DMS79 treated with DMSO at 0.1 percent for 48 hours (cell line): ENCODE measurements at regions not wholly inside any gene's neighbourhood (a gene's known extent, or its start where the extent isn't known, plus 50 kb on each side); places are given as distances from the start of the nearest gene placed in this dataset.
"Not testable (repeated sequence)": the region's sequence is repeated elsewhere in the genome, so short reads cannot be mapped to it uniquely, and the experiment has no call there.

Experiments used
- DNase-seq: peaks from one replicate; lab custom pipeline; 2025; lab: John Stamatoyannopoulos, UW

GRCh38 chr16:86231996-86232350, 278.4 kb upstream of the FOXF1 start:
- no peak for DNase-seq

- no peak for DNase-seq
Observed at GRCh38 chr16:86232496-86232895, 277.8 kb upstream of the FOXF1 start.

DNA sequence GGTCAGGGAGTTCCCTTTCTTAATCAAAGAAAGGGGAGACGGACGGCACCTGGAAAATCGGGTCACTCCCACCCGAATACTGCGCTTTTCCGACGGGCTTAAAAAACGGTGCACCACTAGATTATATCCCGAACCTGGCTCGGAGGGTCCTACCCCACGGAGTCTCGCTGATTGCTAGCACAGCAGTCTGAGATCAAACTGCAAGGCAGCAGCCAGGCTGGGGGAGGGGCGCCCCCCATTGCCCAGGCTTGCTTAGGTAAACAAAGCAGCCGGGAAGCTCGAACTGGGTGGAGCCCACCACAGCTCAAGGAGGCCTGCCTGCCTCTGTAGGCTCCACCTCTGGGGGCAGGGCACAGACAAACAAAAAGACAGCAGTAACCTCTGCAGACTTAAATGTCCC, 276.8 kb upstream of the FOXF1 start:
- DNase-seq, result not testable (repeated sequence)

DNA sequence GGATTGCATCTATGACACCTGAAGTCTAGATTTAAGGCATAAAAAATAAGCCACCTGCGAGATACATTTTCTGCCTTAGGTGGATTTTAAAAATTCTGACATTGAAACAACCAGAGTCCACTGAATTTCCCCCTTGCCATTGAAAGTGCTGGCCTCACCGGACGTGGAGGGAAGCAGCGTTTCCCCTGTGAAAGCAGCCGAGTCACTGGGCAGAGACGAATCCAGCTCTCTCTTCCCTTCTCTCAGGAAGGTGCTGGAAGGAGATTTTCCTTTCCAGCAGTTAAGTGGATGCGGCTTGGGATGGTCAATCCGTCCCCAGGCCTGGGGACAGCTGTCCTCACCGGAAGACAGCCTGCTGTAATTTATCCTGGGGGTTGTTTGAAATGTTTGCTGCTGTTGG, 270.9 kb upstream of the FOXF1 start:
- DNase-seq, result no peak

DNA sequence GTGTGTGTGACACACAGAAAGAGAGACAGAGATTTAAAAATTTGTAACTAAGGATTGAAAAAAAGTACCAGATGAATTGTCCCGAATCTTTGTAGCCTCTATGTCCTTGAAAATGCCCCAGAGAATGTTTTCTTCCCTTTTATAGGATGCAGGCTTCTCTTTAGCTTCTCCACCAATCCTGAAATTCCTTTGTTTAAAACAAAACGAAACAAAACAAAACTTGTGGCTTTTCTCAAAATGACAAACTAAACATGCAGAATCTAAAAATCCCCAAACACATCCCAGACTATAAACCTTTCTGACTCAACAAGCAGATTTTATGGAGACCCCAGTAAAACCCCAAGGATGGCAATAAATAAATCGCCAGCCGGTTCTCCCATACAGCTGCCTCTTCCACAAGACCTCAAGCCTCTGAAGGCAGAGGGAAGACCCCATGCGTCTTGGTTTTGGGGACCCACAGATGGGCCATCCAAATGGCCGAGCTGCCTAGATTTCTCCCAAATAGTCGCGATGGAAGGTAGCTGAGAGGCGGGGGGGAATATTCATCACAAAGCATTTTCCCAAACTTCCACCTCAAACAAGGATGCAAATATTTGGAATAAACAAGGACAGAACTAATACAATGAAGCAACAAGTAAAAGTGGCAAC, 269.5 kb upstream of the FOXF1 start:
- DNase-seq, result no peak

DNA sequence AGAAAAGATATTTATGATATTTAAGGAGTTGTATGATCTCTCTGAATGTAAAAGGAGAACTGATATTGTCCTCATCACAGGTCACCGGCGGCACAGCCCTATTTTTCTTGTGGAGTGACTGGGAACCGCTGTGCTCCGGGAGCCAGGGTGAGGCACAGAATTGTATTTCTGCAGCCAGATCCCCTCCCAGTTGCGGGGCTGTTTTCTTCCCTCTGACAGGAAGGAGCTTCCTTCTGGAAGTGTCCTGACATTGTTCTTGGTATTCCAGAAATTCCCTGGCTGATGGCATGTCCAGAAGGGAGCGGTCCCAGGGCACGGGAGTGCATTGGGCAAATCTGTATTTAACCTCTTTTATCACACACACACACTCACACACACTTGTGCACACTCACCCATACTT, 268.6 kb upstream of the FOXF1 start:
- DNase-seq, result no peak

GRCh38 chr16:86242244-86243122, 267.8 kb upstream of the FOXF1 start:
- no peak for DNase-seq

DNA sequence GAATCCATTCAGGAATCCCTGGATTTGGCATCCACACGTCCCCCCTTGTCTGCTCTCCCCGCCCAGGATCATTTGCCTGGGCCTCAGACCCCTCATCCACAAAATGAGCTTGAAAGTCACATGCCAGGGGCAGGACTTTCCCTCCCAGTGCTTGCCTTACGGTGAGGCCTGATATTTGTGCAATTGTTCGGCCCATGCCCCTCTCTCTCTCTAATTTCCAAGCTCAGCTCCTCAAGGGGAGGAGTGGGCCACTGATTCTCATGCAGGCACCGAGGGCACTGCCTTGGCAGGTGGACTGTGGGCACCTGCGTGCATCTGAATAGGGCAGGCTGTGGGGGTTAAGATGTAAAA, 267.2 kb upstream of the FOXF1 start:
- no peak for DNase-seq

- DNase-seq, result no peak
Observed at GRCh38 chr16:86243571-86244154, 266.7 kb upstream of the FOXF1 start.

DNA sequence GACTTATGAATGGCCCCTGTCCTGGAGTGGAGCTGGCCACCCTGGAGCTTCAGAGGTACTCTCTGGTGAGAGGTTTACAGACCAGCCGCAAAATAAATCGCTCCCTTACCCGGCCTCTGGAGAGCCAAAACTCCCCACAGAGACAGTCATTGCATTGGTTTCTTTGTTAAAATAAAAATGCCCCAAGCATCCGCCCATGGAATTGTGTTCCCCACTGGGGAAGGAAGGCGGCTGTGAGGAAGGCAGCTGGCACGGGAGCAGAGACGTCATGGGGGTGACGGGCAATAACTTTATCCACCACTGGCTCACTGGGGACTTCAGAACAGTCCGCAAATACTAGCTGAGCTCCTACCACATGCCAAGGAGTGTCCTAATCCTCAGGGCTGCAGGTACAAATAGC, 266.2 kb upstream of the FOXF1 start:
- no peak for DNase-seq

DNA sequence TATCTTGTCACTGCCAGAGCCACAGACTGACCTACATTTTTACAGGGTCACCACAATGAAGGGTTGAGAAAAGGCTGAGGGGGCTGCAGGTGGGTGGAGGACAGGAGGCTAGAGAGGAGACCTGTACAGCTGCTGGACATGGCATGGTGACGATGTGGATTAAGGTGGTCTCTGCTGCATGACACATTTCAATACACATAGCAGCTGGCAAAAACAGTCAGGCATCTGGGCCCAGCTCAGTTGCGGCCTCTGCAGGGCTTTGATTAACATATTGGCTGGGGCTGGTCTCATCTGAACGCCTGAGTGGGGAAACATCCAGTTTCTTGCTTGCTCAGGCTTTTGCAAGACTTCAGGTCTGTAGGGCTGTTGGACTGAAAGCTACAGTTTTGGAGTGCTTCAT, 265.4 kb upstream of the FOXF1 start:
- DNase-seq, result no peak

DNA sequence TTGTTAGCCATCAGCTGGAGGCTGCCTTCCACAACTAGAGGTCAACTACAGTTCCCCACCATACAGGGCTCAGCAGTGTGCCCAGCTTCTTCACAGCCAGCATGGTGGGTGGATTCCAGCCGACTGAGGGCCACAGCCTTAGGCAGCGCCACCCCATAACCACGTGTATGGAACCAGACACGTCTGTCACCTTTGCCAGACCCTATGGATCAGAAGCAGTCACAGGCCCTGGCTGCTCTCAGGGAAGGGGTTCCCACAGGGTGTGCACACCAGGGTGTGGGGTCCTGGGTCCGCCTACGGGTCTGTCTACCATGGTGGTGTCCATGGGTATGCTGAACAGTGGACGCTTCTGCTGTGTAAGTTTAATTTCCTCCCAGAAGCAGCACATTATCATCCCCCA, 265.0 kb upstream of the FOXF1 start:
- DNase-seq, result no peak

- DNase-seq, result no peak
Observed at GRCh38 chr16:86245895-86246294, 264.4 kb upstream of the FOXF1 start.

GRCh38 chr16:86248310-86248905, 261.9 kb upstream of the FOXF1 start:
- no peak for DNase-seq

- DNase-seq, result no peak
Observed at GRCh38 chr16:86249631-86250030, 260.7 kb upstream of the FOXF1 start.

- DNase-seq, result no peak
Observed at GRCh38 chr16:86251682-86252081, 258.6 kb upstream of the FOXF1 start.

GRCh38 chr16:86252596-86252995, 257.7 kb upstream of the FOXF1 start:
- DNase-seq, result no peak

GRCh38 chr16:86255966-86256365, 254.4 kb upstream of the FOXF1 start:
- no peak for DNase-seq

GRCh38 chr16:86256995-86257394, 253.3 kb upstream of the FOXF1 start:
- no peak for DNase-seq

- no peak for DNase-seq
Observed at GRCh38 chr16:86257546-86257945, 252.8 kb upstream of the FOXF1 start.

- DNase-seq, result no peak
Observed at GRCh38 chr16:86258713-86259112, 251.6 kb upstream of the FOXF1 start.

DNA sequence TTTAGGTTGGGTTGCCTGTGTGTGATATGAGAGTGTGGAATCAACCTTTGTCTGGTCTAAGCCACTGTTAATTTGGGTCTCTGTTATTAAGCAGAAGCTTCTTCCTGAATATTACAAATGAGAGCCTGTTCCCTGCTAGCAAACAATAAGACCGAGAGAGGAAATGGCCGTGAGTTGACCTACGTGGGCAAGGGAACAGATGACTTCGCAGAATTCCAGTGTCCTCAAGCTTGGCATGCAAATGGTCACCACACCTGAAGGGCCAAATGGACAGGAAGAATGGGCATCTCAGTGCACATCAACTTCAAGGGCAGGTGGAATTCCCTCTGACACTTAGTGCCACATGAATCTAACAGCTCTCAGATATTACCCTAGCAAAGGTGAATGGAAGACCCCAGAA, 250.8 kb upstream of the FOXF1 start:
- no peak for DNase-seq

DNA sequence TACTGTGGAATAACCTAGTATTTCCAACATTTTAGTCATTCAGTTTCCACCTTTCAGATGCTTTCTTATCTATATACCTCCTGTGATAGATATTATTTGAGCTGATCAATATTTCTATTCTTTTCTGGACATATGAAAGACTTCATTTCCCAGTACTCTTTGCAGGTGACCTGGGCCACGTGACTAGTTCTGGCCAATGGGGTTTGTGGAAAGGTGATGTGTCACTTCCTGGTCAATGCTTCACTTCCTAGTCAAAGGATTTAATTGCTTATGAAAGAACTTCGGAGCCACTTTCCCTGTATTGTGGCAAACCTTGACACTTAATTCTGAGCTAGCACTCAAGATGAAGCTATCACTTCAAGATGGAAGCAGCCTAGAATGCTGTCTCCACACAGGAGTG, 248.9 kb upstream of the FOXF1 start:
- no peak for DNase-seq
